Suppressor macrophage treated with lipopolysaccharide for 4 hours (primary cell): ENCODE measurements at regions not wholly inside any gene's neighbourhood (a gene's known extent, or its start where the extent isn't known, plus 50 kb on each side); places are given as distances from the start of the nearest gene placed in this dataset.
"Not testable (repeated sequence)": the region's sequence is repeated elsewhere in the genome, so short reads cannot be mapped to it uniquely, and the experiment has no call there.

Source experiments
- DNase-seq: peaks from one replicate; pipeline ENCODE4 v3.0.0-alpha.2; 2020

- no peak for DNase-seq
Measured at GRCh38 chrY:20891440-20892160, 135.7 kb downstream of the RPS4Y2 start.

GRCh38 chrY:20925350-20926091 is 169.6 kb downstream of the RPS4Y2 start:
- not testable (repeated sequence) for DNase-seq

- DNase-seq: no peak
Measured at GRCh38 chrY:20929691-20930342, 173.9 kb downstream of the RPS4Y2 start.

GRCh38 chrY:20936709-20937251 is 180.9 kb downstream of the RPS4Y2 start:
- not testable (repeated sequence) for DNase-seq

- no peak for DNase-seq
Measured at GRCh38 chrY:20961512-20961911, 205.6 kb downstream of the RPS4Y2 start.

- DNase-seq: no peak
Measured at GRCh38 chrY:20967828-20968227, 211.9 kb downstream of the RPS4Y2 start.

- no peak for DNase-seq
Measured at GRCh38 chrY:20968237-20968636, 212.3 kb downstream of the RPS4Y2 start.

GRCh38 chrY:20971371-20971770 is 215.5 kb downstream of the RPS4Y2 start:
- DNase-seq: no peak

GRCh38 chrY:20986037-20986436 is 230.1 kb downstream of the RPS4Y2 start:
- DNase-seq: no peak

- no peak for DNase-seq
Measured at GRCh38 chrY:20990123-20990522, 234.2 kb downstream of the RPS4Y2 start.

GRCh38 chrY:20990869-20991548 is 235.1 kb downstream of the RPS4Y2 start:
- peak; percentile 10 for DNase-seq

GRCh38 chrY:20997355-20997754 is 241.4 kb downstream of the RPS4Y2 start:
- DNase-seq: no peak

- no peak for DNase-seq
Measured at GRCh38 chrY:20998016-20998415, 242.1 kb downstream of the RPS4Y2 start.

- no peak for DNase-seq
Measured at GRCh38 chrY:20998483-20998882, 242.6 kb downstream of the RPS4Y2 start.

GRCh38 chrY:21001102-21001501 is 245.2 kb downstream of the RPS4Y2 start:
- no peak for DNase-seq

GRCh38 chrY:21003059-21003458 is 247.2 kb downstream of the RPS4Y2 start:
- DNase-seq: no peak

- DNase-seq: peak; percentile 43
Measured at GRCh38 chrY:21005531-21005930, 249.6 kb downstream of the RPS4Y2 start.

GRCh38 chrY:21021811-21022210 is 265.9 kb downstream of the RPS4Y2 start:
- DNase-seq: no peak

- no peak for DNase-seq
Measured at GRCh38 chrY:21022326-21023044, 266.6 kb downstream of the RPS4Y2 start.

- no peak for DNase-seq
Measured at GRCh38 chrY:21023906-21024305, 268.0 kb downstream of the RPS4Y2 start.

- DNase-seq: no peak
Measured at GRCh38 chrY:21028506-21028905, 272.6 kb downstream of the RPS4Y2 start.

GRCh38 chrY:21033363-21033762 is 277.5 kb downstream of the RPS4Y2 start:
- peak; percentile 2 for DNase-seq
